T-helper 1 cell (primary cell): ENCODE measurements at regions not wholly inside any gene's neighbourhood (a gene's known extent, or its start where the extent isn't known, plus 50 kb on each side); places are given as distances from the start of the nearest gene placed in this dataset.

Experiments
- DNase-seq, 5 donors: peaks; one replicate each; pipeline ENCODE4 v3.0.0-alpha.2; 2012 to 2020

GRCh38 chr10:46229144-46229563, 57.6 kb upstream of the ANTXRL start:
- peak in 1 of 5 donors; percentile 6 for DNase-seq

DNA sequence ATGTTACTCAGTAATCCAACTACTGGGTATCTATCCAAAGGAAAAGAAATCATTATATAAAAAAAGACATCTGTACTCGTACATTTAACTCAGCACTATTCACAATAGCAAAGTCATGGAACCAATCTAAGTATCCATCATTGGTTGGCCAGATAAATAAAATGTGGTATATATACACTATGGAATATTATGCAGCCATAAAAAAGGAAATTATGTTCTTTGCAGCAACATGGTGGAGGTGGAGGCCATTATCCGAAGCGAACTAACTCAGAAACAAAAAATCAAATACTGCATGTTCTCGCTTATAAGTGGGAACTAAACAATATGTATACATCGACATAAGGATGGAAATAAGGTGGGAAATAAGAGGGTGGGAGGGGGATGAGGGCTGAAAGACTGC, 56.2 kb upstream of the ANTXRL start:
- DNase-seq: no peak

DNA sequence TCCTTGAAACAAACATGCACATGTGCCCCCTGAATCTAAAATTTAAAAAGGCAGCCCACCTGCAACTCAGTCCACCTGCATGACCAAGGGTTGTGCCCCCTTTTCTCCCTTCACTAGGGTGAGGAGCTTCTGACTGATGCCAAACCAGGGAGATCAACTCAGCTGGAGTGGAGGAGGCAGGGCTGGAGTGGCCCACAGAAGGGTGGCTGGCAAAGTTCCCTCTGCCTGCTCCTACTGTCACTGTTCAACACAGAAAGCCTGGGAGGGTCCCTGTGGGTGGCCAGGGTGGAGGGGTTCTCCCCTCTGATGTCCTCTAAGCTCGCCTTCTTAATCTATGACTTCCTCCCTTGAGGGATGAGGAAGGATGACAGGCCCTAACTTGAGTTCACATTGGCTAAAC, 55.7 kb upstream of the ANTXRL start:
- DNase-seq: no peak

- DNase-seq: no peak
Measured at GRCh38 chr10:46232084-46232483, 54.7 kb upstream of the ANTXRL start.

DNA sequence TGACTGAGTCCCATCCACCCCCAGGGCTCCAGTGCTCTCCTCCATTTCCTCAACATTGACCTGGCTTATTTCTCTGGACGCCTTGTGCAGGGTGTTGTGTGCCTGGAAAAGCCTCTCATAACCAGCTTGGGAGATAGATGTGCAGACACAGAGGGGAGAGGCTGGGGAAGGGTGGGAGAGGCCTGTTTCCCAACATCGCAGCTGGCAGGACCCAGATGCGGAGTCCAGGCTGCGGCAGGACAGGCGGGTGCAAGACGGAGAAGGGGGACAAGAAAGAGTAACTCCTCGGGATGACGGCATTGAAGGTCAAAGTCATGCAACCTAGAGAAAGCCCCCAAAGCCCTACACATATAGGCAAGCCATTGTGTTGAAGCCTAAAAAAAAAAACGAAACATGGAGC, 54.1 kb upstream of the ANTXRL start:
- no peak for DNase-seq

- no peak for DNase-seq
Measured at GRCh38 chr10:46233181-46233580, 53.6 kb upstream of the ANTXRL start.

DNA sequence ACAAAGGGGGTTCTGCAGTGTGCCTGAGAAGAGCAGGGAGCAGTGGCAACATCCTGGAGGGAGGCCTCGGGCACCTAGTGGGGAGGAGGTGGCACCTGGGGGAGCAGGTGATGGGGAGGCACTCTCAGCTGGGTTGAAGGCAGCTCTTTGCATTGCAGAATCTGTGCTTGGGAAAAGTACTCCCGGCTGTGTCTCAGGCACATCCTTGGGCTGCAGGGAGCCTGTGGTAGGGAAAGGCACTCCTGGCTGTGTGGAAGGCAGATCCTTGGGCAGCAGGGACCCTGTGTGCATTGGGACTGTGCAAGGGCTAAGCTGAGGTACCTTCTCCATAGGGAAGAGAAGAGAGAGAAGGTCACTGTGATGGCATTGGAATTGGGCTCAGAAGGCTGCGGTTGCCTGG, 52.8 kb upstream of the ANTXRL start:
- DNase-seq: no peak

DNA sequence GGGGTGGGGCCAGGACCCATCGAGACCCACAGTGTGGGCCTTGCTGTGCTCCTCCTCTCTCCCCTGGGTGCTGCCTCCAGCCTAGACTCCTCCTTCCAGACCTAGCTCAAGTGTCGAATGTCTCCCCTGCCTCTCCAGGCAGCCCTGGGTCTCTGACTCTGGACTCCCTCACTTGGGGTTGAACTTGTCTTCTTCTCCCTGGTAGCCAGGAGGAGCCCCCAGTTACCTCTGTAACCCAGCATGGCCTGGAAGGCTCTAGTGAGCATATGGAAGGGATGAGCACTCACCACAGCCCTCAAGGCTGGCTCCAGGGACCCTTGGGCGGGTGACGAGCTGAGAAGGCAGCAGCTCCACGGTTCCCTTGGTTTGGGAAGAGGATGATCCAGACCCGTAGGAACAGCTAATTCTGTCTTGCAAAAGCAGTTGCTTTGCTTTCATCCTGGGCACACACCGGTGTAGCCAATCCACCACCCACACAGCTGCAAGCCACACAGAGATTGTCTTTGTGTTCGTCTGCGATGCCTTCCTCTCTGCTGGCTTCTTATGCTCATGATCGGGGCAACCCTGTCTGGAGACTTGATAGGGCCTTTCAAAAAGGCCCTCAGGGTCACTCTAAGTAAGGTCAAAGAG, 52.3 kb upstream of the ANTXRL start:
- DNase-seq: no peak

DNA sequence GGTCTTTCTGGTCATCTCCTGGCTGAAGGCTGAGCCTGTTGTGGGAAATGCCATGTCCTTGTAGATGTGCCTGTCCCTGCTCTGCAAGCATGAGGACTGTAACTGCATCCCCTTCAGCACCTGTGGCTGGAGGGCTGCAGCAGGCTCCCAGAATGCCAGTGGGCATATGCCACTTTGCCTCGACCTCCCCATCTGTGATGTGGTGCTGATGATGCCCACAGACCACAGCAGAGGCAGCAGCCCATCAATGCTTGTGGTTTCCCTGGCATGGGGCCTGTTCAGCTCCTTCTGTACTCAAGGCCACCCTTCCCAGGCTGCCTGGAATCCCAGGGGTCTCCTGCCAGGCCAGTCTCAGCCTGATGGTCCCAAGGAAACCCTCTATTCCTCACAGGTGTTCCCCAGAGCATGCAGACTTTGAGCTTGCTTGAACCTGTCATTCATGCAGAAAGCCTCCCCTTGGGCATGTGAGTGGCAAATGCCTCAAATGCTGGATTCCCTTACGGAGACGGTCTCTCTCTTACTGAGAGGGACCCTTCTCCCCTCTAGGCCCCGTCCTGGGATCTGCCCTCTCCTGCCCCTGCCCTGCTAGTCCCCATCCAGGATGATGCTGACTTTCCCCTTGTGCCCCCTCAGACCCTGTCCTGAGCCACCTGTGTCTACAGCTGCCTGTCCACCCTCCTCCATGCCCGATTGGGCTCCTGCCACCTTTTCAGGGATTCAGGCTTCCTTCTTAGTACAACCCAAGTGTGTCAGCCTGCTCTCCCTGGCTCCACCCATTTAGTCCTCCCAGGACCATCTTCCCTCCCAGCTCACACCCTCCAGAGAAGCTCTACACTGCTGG, 50.9 kb upstream of the ANTXRL start:
- DNase-seq: no peak

GRCh38 chr10:46236546-46236887, 50.3 kb upstream of the ANTXRL start:
- DNase-seq: no peak

- no peak for DNase-seq
Measured at GRCh38 chr10:46236941-46237681, 49.7 kb upstream of the ANTXRL start.
